ENCODE measurements at regions not wholly inside any gene's neighbourhood (a gene's known extent, or its start where the extent isn't known, plus 50 kb on each side); places are given as distances from the start of the nearest gene placed in this dataset.
"Not testable (repeated sequence)": the region's sequence is repeated elsewhere in the genome, so short reads cannot be mapped to it uniquely, and the experiment has no call there.

DNA sequence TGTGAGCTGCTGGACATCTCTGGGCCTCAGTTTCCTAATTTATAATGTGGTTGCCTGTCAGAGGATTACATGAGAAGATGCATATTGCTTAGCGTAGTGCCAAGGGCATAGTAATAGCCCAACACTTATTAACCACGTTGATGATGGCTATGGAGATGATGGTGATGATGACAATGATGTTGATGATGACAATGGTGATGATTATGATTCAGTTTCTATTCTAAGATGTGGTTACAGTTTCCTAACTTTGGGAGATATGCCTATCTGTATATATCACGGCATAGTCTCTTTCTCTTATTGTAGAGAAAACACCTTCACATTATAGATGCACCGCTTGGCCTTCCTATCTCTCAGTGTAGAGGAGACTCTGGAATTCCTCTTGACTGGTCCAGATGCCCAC, 311.9 kb upstream of the PLGLB2 start:
- TF ChIP-seq, protein P1, sequence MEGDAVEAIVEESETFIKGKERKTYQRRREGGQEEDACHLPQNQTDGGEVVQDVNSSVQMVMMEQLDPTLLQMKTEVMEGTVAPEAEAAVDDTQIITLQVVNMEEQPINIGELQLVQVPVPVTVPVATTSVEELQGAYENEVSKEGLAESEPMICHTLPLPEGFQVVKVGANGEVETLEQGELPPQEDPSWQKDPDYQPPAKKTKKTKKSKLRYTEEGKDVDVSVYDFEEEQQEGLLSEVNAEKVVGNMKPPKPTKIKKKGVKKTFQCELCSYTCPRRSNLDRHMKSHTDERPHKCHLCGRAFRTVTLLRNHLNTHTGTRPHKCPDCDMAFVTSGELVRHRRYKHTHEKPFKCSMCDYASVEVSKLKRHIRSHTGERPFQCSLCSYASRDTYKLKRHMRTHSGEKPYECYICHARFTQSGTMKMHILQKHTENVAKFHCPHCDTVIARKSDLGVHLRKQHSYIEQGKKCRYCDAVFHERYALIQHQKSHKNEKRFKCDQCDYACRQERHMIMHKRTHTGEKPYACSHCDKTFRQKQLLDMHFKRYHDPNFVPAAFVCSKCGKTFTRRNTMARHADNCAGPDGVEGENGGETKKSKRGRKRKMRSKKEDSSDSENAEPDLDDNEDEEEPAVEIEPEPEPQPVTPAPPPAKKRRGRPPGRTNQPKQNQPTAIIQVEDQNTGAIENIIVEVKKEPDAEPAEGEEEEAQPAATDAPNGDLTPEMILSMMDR (optimal IDR thresholded peaks at IDR 0.05 in 1 of 3, IDR thresholded peaks at IDR 0.05 in 1 of 3, conservative IDR thresholded peaks at IDR 0.05 in 1 of 3; ENCODE audit: extremely low read depth in 1 of 3, insufficient read depth in 2 of 3, low read length in 3 of 3), result not testable (repeated sequence)
- not testable (repeated sequence) for TF ChIP-seq EZH2 (IDR thresholded peaks at IDR 0.05; ENCODE audit: low read length)
